Gastroesophageal sphincter (tissue), 3 donors: ENCODE measurements at regions not wholly inside any gene's neighbourhood (a gene's known extent, or its start where the extent isn't known, plus 50 kb on each side); places are given as distances from the start of the nearest gene placed in this dataset.

Source experiments
- CTCF ChIP-seq, 4 experiments: fragments of 200-600 bp in 2 of 4; fragments of 450-650 bp in 2 of 4; sonication (generic) in 1 of 4; IDR thresholded peaks; one replicate each; pipeline ENCODE4 v1.5.1; 2017 to 2019; ENCODE audit warnings: antibody characterized with exemption in 4 of 4, mild to moderate bottlenecking in 2 of 4, moderate library complexity in 2 of 4
- EP300 ChIP-seq: sonication (generic); formaldehyde crosslinking; IDR thresholded peaks from one replicate; pipeline ENCODE4 v1.6.1; 2017; ENCODE audit warnings: antibody characterized with exemption, mild to moderate bottlenecking
- POLR2A ChIP-seq, 2 donors: fragments of 450-650 bp; IDR thresholded peaks; one replicate each; pipeline ENCODE4 v1.6.1; 2017; ENCODE audit warnings: antibody characterized with exemption in 2 of 2, mild to moderate bottlenecking in 2 of 2, moderate library complexity in 1 of 2
- POLR2AphosphoS5 ChIP-seq: sonication (generic); formaldehyde crosslinking; IDR thresholded peaks from one replicate; pipeline ENCODE4 v1.6.1; 2017; ENCODE audit warnings: antibody characterized with exemption

DNA sequence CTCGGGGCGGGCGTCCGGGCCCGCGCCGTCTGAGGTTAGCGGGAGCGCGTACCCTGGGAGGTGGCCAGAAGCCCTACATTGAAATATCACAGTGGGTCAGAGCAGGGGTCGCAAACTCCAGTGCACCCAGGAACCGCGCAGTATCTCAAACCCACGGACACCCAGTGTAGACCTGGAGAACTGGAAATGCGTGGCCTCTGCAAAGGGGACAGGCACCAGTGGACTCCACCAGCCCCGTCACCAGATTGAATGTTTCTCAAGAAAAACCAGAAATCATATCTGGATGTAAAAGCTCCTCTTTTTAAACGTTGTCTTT, 117.6 kb upstream of the SMIM23 start:
- TF ChIP-seq CTCF (IDR thresholded peaks at IDR 0.05) (no peak), POLR2AphosphoS5 (no peak), POLR2A (IDR thresholded peaks at IDR 0.05) (no peak), EP300 (no peak)
